ENCODE measurements at regions not wholly inside any gene's neighbourhood (a gene's known extent, or its start where the extent isn't known, plus 50 kb on each side); places are given as distances from the start of the nearest gene placed in this dataset.
"Not testable (repeated sequence)": the region's sequence is repeated elsewhere in the genome, so short reads cannot be mapped to it uniquely, and the experiment has no call there.

DNA sequence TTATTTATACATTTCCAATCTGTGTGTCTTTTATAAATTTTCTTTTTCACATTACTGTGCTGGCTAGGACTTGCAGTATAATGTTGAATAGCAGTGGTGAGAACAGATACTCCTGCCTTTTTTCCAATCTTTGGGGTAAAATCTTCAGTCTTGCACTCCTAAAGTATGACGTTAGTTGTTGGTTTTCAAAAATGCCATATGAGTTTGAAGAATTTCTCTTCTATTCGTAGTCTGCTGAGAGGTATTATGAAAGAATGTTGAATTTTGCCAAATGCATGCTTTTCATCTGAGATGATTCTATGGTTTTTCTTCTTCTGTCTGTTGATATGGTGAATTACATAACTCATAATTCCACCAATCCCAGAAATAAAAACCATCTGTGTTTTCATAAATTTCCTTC is 335.3 kb upstream of the CHST9 start:
- H3K36me3 Mint-ChIP-seq (ENCODE audit: low read depth, unreplicated experiment): no peaks in the 10 kb centered on the region
- no peaks in the 10 kb centered on the region for H3K4me1 ChIP-seq (ENCODE audit: insufficient read depth, low read length)
- no peaks in the 10 kb centered on the region for H3K27me3 ChIP-seq (ENCODE audit: insufficient read depth, low read length)
- no peak overlapping the region for H3K4me3 ChIP-seq (ENCODE audit: insufficient read depth, low read depth, low read length)
- no peak overlapping the region for H3K4me2 ChIP-seq (ENCODE audit: low read length)
- no peak for DNase-seq (ENCODE audit: low read depth)
- FAIRE-seq: no peak
- no peaks in the 10 kb centered on the region for H3K4me1 Mint-ChIP-seq (ENCODE audit: low read depth, unreplicated experiment)
- no peaks in the 10 kb centered on the region for H4K20me1 ChIP-seq (ENCODE audit: insufficient read depth, low read length)
- H3K27ac Mint-ChIP-seq (ENCODE audit: unreplicated experiment): no peak overlapping the region
- H3K27ac ChIP-seq (ENCODE audit: low read depth, low read length): no peak overlapping the region
- H3K36me3 ChIP-seq (ENCODE audit: insufficient read depth, low read length): no peaks in the 10 kb centered on the region
- H3K9me3 ChIP-seq (ENCODE audit: insufficient read depth, low read depth, low read length): no peaks in the 10 kb centered on the region
- TF ChIP-seq EZH2 (IDR thresholded peaks at IDR 0.05; ENCODE audit: insufficient read depth, low read length): no peak
- TF ChIP-seq, protein P1, sequence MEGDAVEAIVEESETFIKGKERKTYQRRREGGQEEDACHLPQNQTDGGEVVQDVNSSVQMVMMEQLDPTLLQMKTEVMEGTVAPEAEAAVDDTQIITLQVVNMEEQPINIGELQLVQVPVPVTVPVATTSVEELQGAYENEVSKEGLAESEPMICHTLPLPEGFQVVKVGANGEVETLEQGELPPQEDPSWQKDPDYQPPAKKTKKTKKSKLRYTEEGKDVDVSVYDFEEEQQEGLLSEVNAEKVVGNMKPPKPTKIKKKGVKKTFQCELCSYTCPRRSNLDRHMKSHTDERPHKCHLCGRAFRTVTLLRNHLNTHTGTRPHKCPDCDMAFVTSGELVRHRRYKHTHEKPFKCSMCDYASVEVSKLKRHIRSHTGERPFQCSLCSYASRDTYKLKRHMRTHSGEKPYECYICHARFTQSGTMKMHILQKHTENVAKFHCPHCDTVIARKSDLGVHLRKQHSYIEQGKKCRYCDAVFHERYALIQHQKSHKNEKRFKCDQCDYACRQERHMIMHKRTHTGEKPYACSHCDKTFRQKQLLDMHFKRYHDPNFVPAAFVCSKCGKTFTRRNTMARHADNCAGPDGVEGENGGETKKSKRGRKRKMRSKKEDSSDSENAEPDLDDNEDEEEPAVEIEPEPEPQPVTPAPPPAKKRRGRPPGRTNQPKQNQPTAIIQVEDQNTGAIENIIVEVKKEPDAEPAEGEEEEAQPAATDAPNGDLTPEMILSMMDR (IDR thresholded peaks at IDR 0.05; ENCODE audit: insufficient read depth, low read depth, low read length): no peak
- H3K27me3 Mint-ChIP-seq (ENCODE audit: low read depth, unreplicated experiment): no peaks in the 10 kb centered on the region
- no peaks in the 10 kb centered on the region for H3K79me2 ChIP-seq (ENCODE audit: insufficient read depth, low read length)
- no peak overlapping the region for H3K4me3 Mint-ChIP-seq (ENCODE audit: unreplicated experiment)
- no peak overlapping the region for H2AFZ ChIP-seq (ENCODE audit: low read depth, low read length)
- no peak overlapping the region for H3K9ac ChIP-seq (ENCODE audit: low read length)
- no peaks in the 10 kb centered on the region for H3K9me3 Mint-ChIP-seq (ENCODE audit: unreplicated experiment)

DNA sequence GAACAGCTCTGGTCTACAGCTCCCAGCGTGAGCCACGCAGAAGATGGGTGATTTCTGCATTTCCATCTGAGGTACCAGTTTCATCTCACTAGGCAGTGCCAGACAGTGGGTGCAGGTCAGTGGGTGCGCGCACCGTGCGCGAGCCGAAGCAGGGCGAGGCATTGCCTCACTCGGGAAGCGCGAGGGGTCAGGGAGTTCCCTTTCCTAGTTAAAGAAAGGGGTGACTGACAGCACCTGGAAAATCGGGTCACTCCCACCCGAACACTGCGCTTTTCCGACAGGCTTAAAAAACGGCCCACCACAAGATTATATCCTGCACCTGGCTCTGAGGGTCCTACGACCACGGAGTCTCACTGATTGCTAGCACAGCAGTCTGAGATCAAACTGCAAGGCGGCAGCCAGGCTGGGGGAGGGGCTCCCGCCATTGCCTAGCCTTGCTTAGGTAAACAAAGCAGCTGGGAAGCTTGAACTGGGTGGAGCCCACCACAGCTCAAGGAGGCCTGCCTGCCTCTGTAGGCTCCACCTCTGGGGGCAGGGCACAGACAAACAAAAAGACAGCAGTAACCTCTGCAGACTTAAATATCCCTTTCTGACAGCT is 325.0 kb upstream of the CHST9 start:
- not testable (repeated sequence) for H3K9ac ChIP-seq (ENCODE audit: low read length); H3K4me3 Mint-ChIP-seq (ENCODE audit: unreplicated experiment); H3K36me3 ChIP-seq (ENCODE audit: insufficient read depth, low read length); H3K4me3 ChIP-seq (ENCODE audit: insufficient read depth, low read depth, low read length); H3K27me3 ChIP-seq (ENCODE audit: insufficient read depth, low read length); H3K4me1 Mint-ChIP-seq (ENCODE audit: low read depth, unreplicated experiment); DNase-seq (ENCODE audit: low read depth); H3K36me3 Mint-ChIP-seq (ENCODE audit: low read depth, unreplicated experiment); H2AFZ ChIP-seq (ENCODE audit: low read depth, low read length); H3K79me2 ChIP-seq (ENCODE audit: insufficient read depth, low read length); H3K4me2 ChIP-seq (ENCODE audit: low read length); H3K9me3 ChIP-seq (ENCODE audit: insufficient read depth, low read depth, low read length); H3K9me3 Mint-ChIP-seq (ENCODE audit: unreplicated experiment); H3K27me3 Mint-ChIP-seq (ENCODE audit: low read depth, unreplicated experiment); FAIRE-seq; H3K27ac ChIP-seq (ENCODE audit: low read depth, low read length); H4K20me1 ChIP-seq (ENCODE audit: insufficient read depth, low read length); H3K4me1 ChIP-seq (ENCODE audit: insufficient read depth, low read length); H3K27ac Mint-ChIP-seq (ENCODE audit: unreplicated experiment)

DNA sequence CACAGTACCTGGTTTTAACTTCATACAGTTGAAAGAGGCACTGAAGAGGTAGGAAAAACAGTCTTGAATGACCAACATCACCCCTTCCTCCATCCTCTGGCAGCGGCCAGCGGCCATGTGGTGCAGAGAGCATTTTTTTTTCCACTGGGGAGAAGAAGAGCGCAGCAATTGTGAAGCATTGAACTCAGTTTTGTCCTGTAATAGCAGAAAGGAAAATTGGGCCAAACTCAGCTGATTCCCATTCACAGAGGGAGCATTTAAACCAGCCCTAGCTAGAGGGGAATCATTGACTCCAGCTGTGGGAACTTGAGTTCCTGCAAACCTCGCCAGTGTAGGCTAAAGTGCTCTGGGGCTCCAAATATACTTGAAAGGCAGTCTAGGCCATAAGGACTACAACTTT is 316.6 kb upstream of the CHST9 start:
- Histone ChIP-seq H4K20me1 (ENCODE audit: insufficient read depth, low read length) (no peaks in the 10 kb centered on the region), H3K4me2 (ENCODE audit: low read length) (no peak overlapping the region), H3K4me3 (ENCODE audit: insufficient read depth, low read depth, low read length) (no peak overlapping the region), H3K9ac (ENCODE audit: low read length) (no peak overlapping the region), H3K4me1 (ENCODE audit: insufficient read depth, low read length) (no peaks in the 10 kb centered on the region), H3K27ac (ENCODE audit: low read depth, low read length) (no peak overlapping the region), H3K79me2 (ENCODE audit: insufficient read depth, low read length) (no peaks in the 10 kb centered on the region), H3K9me3 (ENCODE audit: insufficient read depth, low read depth, low read length) (no peaks in the 10 kb centered on the region), H2AFZ (ENCODE audit: low read depth, low read length) (no peak overlapping the region), H3K27me3 (ENCODE audit: insufficient read depth, low read length) (no peaks in the 10 kb centered on the region), H3K36me3 (ENCODE audit: insufficient read depth, low read length) (no peaks in the 10 kb centered on the region)
- H3K4me1 Mint-ChIP-seq (ENCODE audit: low read depth, unreplicated experiment): no peaks in the 10 kb centered on the region
- no peak overlapping the region for H3K4me3 Mint-ChIP-seq (ENCODE audit: unreplicated experiment)
- FAIRE-seq (no peak), DNase-seq (ENCODE audit: low read depth) (no peak)
- no peaks in the 10 kb centered on the region for H3K27me3 Mint-ChIP-seq (ENCODE audit: low read depth, unreplicated experiment)
- TF ChIP-seq, protein P1 (IDR thresholded peaks at IDR 0.05; ENCODE audit: insufficient read depth, low read depth, low read length): no peak
- no peak for TF ChIP-seq EZH2 (IDR thresholded peaks at IDR 0.05; ENCODE audit: insufficient read depth, low read length)
- H3K36me3 Mint-ChIP-seq (ENCODE audit: low read depth, unreplicated experiment): no peaks in the 10 kb centered on the region
- no peaks in the 10 kb centered on the region for H3K9me3 Mint-ChIP-seq (ENCODE audit: unreplicated experiment)
- H3K27ac Mint-ChIP-seq (ENCODE audit: unreplicated experiment): no peak overlapping the region

Data from astrocyte (in vitro differentiated cells and primary cell).